Left renal cortex interstitium (tissue), 4 donors: ENCODE measurements at regions not wholly inside any gene's neighbourhood (a gene's known extent, or its start where the extent isn't known, plus 50 kb on each side); places are given as distances from the start of the nearest gene placed in this dataset.
"Not testable (repeated sequence)": the region's sequence is repeated elsewhere in the genome, so short reads cannot be mapped to it uniquely, and the experiment has no call there.

Experiments used
- DNase-seq, 4 donors: peaks; one replicate each; pipeline ENCODE4 v3.0.0-alpha.2; 2013; ENCODE audit warnings: low read depth in 4 of 4, low spot score in 2 of 4, missing footprints in 1 of 4

- DNase-seq, result no peak
Measured at GRCh38 chr6:79431537-79431933, 105.7 kb downstream of the LCA5 start.

- no peak for DNase-seq
Measured at GRCh38 chr6:79430913-79431536, 106.2 kb downstream of the LCA5 start.

- no peak for DNase-seq
Measured at GRCh38 chr6:79427721-79428120, 109.5 kb downstream of the LCA5 start.

GRCh38 chr6:79426625-79427278, 110.5 kb downstream of the LCA5 start:
- no peak for DNase-seq

GRCh38 chr6:79425589-79426311, 111.5 kb downstream of the LCA5 start:
- no peak for DNase-seq

GRCh38 chr6:79423216-79423615, 114.0 kb downstream of the LCA5 start:
- DNase-seq, result no peak

- DNase-seq, result no peak
Measured at GRCh38 chr6:79422666-79423065, 114.6 kb downstream of the LCA5 start.

GRCh38 chr6:79421707-79422484, 115.3 kb downstream of the LCA5 start:
- peak in 3 of 4 donors; percentile 62 to 73 (median 65) for DNase-seq

- DNase-seq, result no peak
Measured at GRCh38 chr6:79421001-79421411, 116.2 kb downstream of the LCA5 start.

- no peak for DNase-seq
Measured at GRCh38 chr6:79420054-79420453, 117.2 kb downstream of the LCA5 start.

- no peak for DNase-seq
Measured at GRCh38 chr6:79416931-79417330, 120.3 kb downstream of the LCA5 start.

GRCh38 chr6:79413562-79414002, 123.6 kb downstream of the LCA5 start:
- DNase-seq, result no peak

GRCh38 chr6:79410806-79411205, 126.4 kb downstream of the LCA5 start:
- no peak for DNase-seq

- no peak for DNase-seq
Measured at GRCh38 chr6:79408256-79408974, 128.8 kb downstream of the LCA5 start.

- no peak for DNase-seq
Measured at GRCh38 chr6:79404677-79405076, 132.6 kb downstream of the LCA5 start.

- no peak for DNase-seq
Measured at GRCh38 chr6:79404261-79404660, 133.0 kb downstream of the LCA5 start.

- DNase-seq, result no peak
Measured at GRCh38 chr6:79403563-79403962, 133.7 kb downstream of the LCA5 start.

GRCh38 chr6:79403086-79403485, 134.1 kb downstream of the LCA5 start:
- no peak for DNase-seq

GRCh38 chr6:79399499-79399898, 137.7 kb downstream of the LCA5 start:
- no peak for DNase-seq

GRCh38 chr6:79398617-79399016, 138.6 kb downstream of the LCA5 start:
- not testable (repeated sequence) for DNase-seq
